ENCODE measurements at regions not wholly inside any gene's neighbourhood (a gene's known extent, or its start where the extent isn't known, plus 50 kb on each side); places are given as distances from the start of the nearest gene placed in this dataset.
"Not testable (repeated sequence)": the region's sequence is repeated elsewhere in the genome, so short reads cannot be mapped to it uniquely, and the experiment has no call there.

DNA sequence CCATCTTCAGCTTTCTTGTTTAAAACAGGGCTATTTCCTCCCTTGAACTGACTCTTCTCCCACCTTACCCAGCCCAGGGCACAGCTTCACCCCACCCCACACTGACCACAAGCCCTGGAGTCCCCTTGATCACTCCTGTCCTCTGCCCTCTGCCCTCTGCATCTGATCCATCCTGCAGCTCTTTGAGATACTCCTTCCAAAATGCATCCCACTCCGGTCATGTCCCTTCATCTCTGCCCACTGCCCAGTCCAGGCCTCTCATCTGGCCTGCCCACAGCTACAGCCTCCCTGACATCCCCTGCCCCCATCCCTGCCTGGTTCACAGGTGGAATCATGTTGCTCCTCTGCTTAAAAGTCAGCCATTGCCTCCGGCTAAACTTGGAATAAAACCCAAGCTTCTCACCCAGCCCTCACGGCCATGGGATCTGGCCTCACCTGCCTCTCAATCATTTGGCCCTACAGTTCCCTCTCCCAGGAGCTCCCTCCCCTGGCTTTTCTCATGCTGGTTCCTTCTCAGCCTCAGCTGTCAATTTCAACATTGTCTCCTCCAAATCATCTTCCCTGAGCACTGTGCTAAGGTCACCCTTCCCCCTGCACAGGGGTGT, 202.0 kb downstream of the MATN1 start:
- no peaks in the 10 kb centered on the region for H3K4me1 ChIP-seq
- no peak for DNase-seq (ENCODE audit: low spot score in 2 of 2)
- TF ChIP-seq POLR2AphosphoS5 (IDR thresholded peaks at IDR 0.05) (no peak), POLR2A (IDR thresholded peaks at IDR 0.05) (no peak), CTCF (IDR thresholded peaks at IDR 0.05) (no peak)
- H3K27ac ChIP-seq = peak overlapping the region in 1 of 2 donors; percentile 86
- H3K4me3 ChIP-seq = no peak overlapping the region
- H3K9me3 ChIP-seq = no peaks in the 10 kb centered on the region
- no peaks in the 10 kb centered on the region for H3K36me3 ChIP-seq
- intact Hi-C loops (cut with DNase I; ENCODE audit: low total_unique reads) = no loop called here
- H3K27me3 ChIP-seq = peaks cover 0 to 4% of the 10 kb centered on the region in 2 donors

- H3K4me3 ChIP-seq = no peak overlapping the region
- intact Hi-C loops (cut with DNase I; ENCODE audit: low total_unique reads) = no loop called here
- no peaks in the 10 kb centered on the region for H3K36me3 ChIP-seq
- no peaks in the 10 kb centered on the region for H3K9me3 ChIP-seq
- H3K27me3 ChIP-seq = peaks cover 0 to 4% of the 10 kb centered on the region in 2 donors
- H3K4me1 ChIP-seq = no peaks in the 10 kb centered on the region
- TF ChIP-seq POLR2A (IDR thresholded peaks at IDR 0.05) = no peak
- TF ChIP-seq CTCF (IDR thresholded peaks at IDR 0.05) = no peak
- TF ChIP-seq POLR2AphosphoS5 (IDR thresholded peaks at IDR 0.05) = no peak
- no peak for DNase-seq (ENCODE audit: low spot score in 2 of 2)
- no peak overlapping the region for H3K27ac ChIP-seq
These were observed 202.9 kb downstream of the MATN1 start for GRCh38 chr1:30520476-30520875.

DNA sequence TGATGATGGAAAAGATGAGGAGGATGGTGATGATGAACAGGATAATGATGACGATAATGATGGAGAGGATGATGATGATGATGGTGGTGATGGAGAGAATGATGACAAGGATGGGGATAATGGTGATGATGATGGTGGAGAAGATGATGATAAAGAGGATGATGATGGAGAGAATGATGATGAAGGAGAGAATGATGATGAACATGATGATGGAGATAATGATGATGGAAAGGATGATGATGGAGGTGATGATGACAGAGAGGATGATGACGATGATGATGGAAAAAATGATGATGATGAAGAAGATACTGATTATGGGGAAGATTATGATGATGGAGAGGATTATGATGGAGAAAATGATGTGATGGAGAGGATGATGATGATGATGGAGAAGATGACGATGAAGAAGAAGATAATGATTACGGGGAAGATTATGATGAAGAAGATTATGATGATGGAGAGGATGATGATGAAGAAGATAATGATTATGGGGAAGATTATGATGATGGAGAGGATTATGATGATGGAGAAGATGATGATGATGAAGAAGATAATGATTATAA, 204.1 kb downstream of the MATN1 start:
- Histone ChIP-seq H3K36me3 (no peaks in the 10 kb centered on the region), H3K4me1 (no peaks in the 10 kb centered on the region), H3K4me3 (no peak overlapping the region), H3K27ac (no peak overlapping the region), H3K9me3 (no peaks in the 10 kb centered on the region), H3K27me3 (peaks cover 0 to 4% of the 10 kb centered on the region in 2 donors)
- intact Hi-C loops (cut with DNase I; ENCODE audit: low total_unique reads) = no loop called here
- no peak for TF ChIP-seq CTCF (IDR thresholded peaks at IDR 0.05)
- TF ChIP-seq POLR2AphosphoS5 (IDR thresholded peaks at IDR 0.05) = no peak
- TF ChIP-seq POLR2A (IDR thresholded peaks at IDR 0.05) = no peak
- no peak for DNase-seq (ENCODE audit: low spot score in 2 of 2)

DNA sequence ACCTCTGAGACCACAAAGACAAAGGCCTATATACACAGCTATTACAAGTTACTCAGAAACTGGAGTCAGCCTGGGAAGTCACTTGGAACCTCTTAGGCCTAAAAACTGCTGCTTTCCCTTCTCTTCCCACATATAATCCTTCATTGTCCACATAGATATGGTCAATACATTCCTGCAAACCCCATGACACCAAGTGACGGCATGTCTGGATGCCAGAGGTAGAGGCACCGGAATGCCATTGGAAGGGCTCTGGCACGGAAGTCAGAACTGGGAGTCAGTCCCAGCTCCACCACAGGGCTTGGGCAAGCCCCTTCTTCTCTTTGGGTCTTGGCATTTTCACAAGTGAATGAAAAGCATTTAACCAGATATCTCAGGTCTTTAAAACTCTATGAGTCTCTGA, 204.7 kb downstream of the MATN1 start:
- no peaks in the 10 kb centered on the region for H3K36me3 ChIP-seq
- DNase-seq (ENCODE audit: low spot score in 2 of 2) = peak in 1 of 2 donors; percentile 34
- H3K4me3 ChIP-seq = no peak overlapping the region
- no peak for TF ChIP-seq POLR2AphosphoS5 (IDR thresholded peaks at IDR 0.05)
- TF ChIP-seq POLR2A (IDR thresholded peaks at IDR 0.05) = no peak
- no peak for TF ChIP-seq CTCF (IDR thresholded peaks at IDR 0.05)
- no peak overlapping the region for H3K27ac ChIP-seq
- H3K27me3 ChIP-seq = peaks cover 0 to 4% of the 10 kb centered on the region in 2 donors
- intact Hi-C loops (cut with DNase I; ENCODE audit: low total_unique reads) = no loop called here
- H3K9me3 ChIP-seq = no peaks in the 10 kb centered on the region
- no peaks in the 10 kb centered on the region for H3K4me1 ChIP-seq

DNA sequence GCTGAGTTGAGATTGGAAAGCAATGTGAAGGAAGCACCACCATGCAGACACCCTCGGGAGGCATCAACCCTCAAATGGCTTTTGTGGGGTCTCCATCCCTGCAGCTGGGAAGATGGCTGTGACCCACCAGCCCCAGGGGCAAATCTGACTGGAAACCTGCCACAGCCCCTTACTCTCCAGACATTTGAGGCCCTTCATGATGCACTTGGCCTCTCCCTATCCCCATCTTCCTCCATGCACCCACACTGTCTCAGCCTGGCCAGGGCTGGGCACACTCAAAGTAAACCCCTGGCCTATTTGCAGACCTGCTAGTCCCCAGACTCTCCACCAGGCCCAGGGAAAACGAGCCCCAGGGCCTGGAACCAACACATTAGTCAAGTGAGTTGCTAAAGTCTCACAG, 205.2 kb downstream of the MATN1 start:
- Histone ChIP-seq H3K27ac (no peak overlapping the region), H3K4me1 (no peaks in the 10 kb centered on the region), H3K36me3 (no peaks in the 10 kb centered on the region), H3K27me3 (peaks cover 0 to 4% of the 10 kb centered on the region in 2 donors), H3K4me3 (no peak overlapping the region), H3K9me3 (no peaks in the 10 kb centered on the region)
- intact Hi-C loops (cut with DNase I; ENCODE audit: low total_unique reads) = no loop called here
- TF ChIP-seq POLR2A (IDR thresholded peaks at IDR 0.05) (no peak), POLR2AphosphoS5 (IDR thresholded peaks at IDR 0.05) (no peak), CTCF (IDR thresholded peaks at IDR 0.05) (no peak)
- no peak for DNase-seq (ENCODE audit: low spot score in 2 of 2)

DNA sequence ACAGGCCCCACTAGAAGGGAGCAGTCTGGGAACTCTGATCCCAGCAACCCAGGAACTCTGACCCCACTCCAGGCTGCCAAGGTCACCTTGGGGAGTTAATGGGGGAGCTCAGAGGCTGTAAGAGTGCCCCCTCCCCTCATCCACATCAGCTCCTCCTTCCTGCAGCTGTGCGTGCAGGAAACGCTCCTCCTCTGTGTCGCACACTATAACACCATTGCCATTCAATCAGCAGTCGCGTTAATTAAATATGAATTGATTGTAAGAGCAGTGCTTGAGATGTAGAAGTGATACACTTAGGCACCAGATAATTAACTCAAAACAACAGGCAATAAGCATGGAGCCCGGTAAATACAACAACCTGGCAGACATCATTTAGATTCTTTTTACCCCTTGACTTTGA, 205.7 kb downstream of the MATN1 start:
- not testable (repeated sequence) for H3K9me3 ChIP-seq; H3K27me3 ChIP-seq; H3K27ac ChIP-seq; H3K36me3 ChIP-seq; H3K4me1 ChIP-seq; DNase-seq (ENCODE audit: low spot score in 2 of 2); H3K4me3 ChIP-seq
- intact Hi-C loops (cut with DNase I; ENCODE audit: low total_unique reads) = loop anchor here (2.0 kb wide), 1 partner anchor 31 kb away; no protein-coding TSS in a partner anchor

GRCh38 chr1:30517241-30517640, 206.1 kb downstream of the MATN1 start:
- not testable (repeated sequence) for H3K4me1 ChIP-seq; H3K27me3 ChIP-seq; H3K36me3 ChIP-seq; H3K27ac ChIP-seq; H3K9me3 ChIP-seq; H3K4me3 ChIP-seq; DNase-seq (ENCODE audit: low spot score in 2 of 2)
- intact Hi-C loops (cut with DNase I; ENCODE audit: low total_unique reads) = loop anchor here (2.0 kb wide), 1 partner anchor 32 kb away; no protein-coding TSS in a partner anchor
